Esophagus squamous epithelium (tissue), 4 donors: ENCODE measurements at regions not wholly inside any gene's neighbourhood (a gene's known extent, or its start where the extent isn't known, plus 50 kb on each side); places are given as distances from the start of the nearest gene placed in this dataset.

Experiments used
- POLR2A ChIP-seq, 4 donors: fragments of 450-650 bp; IDR thresholded peaks; one replicate each; pipeline ENCODE4 v1.6.1; 2017; ENCODE audit warnings: antibody characterized with exemption in 4 of 4, mild to moderate bottlenecking in 4 of 4, moderate library complexity in 3 of 4
- TF ChIP-seq, protein P1 (sequence below), 6 experiments: fragments of 450-650 bp in 4 of 6; fragments of 200-600 bp in 2 of 6; sonication (generic) in 2 of 6; IDR thresholded peaks; one replicate each; pipeline ENCODE4 v1.5.1; 2016 to 2019; ENCODE audit warnings: antibody characterized with exemption in 6 of 6, mild to moderate bottlenecking in 4 of 6, moderate library complexity in 4 of 6

DNA sequence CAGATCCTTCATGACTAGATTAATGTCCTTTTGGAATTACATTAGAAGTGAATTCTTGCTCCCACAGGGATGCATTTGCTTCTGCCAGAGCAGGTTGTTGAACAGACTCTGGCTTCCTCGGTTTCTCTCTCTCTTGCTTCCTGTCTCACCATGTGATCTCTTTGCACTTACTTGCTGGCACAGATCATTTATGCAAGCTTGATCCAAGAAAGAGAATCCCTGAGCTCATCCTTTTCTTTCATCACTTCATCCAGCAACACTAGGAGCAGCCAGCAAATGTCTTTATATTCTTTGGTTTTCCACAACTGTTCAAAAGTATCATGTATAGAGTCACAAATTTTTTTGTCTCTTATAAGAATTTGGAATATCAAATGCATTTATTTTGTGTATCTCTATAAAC, 313.5 kb downstream of the ZNF326 start:
- no peak for TF ChIP-seq POLR2A (IDR thresholded peaks at IDR 0.05)
- TF ChIP-seq, protein P1, sequence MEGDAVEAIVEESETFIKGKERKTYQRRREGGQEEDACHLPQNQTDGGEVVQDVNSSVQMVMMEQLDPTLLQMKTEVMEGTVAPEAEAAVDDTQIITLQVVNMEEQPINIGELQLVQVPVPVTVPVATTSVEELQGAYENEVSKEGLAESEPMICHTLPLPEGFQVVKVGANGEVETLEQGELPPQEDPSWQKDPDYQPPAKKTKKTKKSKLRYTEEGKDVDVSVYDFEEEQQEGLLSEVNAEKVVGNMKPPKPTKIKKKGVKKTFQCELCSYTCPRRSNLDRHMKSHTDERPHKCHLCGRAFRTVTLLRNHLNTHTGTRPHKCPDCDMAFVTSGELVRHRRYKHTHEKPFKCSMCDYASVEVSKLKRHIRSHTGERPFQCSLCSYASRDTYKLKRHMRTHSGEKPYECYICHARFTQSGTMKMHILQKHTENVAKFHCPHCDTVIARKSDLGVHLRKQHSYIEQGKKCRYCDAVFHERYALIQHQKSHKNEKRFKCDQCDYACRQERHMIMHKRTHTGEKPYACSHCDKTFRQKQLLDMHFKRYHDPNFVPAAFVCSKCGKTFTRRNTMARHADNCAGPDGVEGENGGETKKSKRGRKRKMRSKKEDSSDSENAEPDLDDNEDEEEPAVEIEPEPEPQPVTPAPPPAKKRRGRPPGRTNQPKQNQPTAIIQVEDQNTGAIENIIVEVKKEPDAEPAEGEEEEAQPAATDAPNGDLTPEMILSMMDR (IDR thresholded peaks at IDR 0.05): no peak
